Panc1 (cell line): ENCODE measurements at regions not wholly inside any gene's neighbourhood (a gene's known extent, or its start where the extent isn't known, plus 50 kb on each side); places are given as distances from the start of the nearest gene placed in this dataset.

Source experiments
- ATAC-seq: fragments of 200-7000 bp; cut with Tn5 transposase; 2 replicates; pipeline ENCODE4 v1.9.1; 2020; ENCODE audit warnings: mild to moderate bottlenecking, moderate library complexity
- BruUV-seq: library from RNA; stranded (reverse); fragments of 400-500 nt; replicated peaks from 2 replicates; lab custom pipeline; 2021; lab: Mats Ljungman, UMichigan
- CTCF ChIA-PET: fragments of 300-600 bp; sonication (Branson Sonifier 250); formaldehyde crosslinking; loops from one replicate; lab custom pipeline; 2022; ENCODE audit warnings: antibody characterized with exemption; lab: Charles Lee
- POLR2A ChIA-PET: fragments of 300-600 bp; sonication (Branson Sonifier 250); formaldehyde crosslinking; loops from one replicate; lab custom pipeline; 2022; ENCODE audit warnings: antibody characterized with exemption; lab: Charles Lee
- DNase-seq: peaks from one replicate; pipeline ENCODE4 v3.0.0-alpha.2; 2010; ENCODE audit warnings: low read depth, low spot score
- H3K27ac ChIP-seq: 2 replicates; pipeline ENCODE4 v1.5.1; 2011; ENCODE audit warnings: mild to moderate bottlenecking, low read length, inconsistent platforms
- H3K27me3 ChIP-seq: fragments of 200-500 bp; sonication (Bioruptor generic); 2 replicates; pipeline ENCODE4 v1.6.0; 2014; ENCODE audit warnings: low read length, inconsistent platforms; ENCODE audit not compliant: control insufficient read depth, insufficient read depth
- H3K36me3 ChIP-seq: fragments of 200-500 bp; sonication (Bioruptor generic); 2 replicates; pipeline ENCODE4 v1.5.1; 2014; ENCODE audit warnings: inconsistent platforms, mild to moderate bottlenecking, low read length, moderate library complexity; ENCODE audit not compliant: control insufficient read depth, insufficient read depth
- H3K4me1 ChIP-seq: 2 replicates; pipeline ENCODE4 v1.5.1; 2011; ENCODE audit warnings: inconsistent platforms, mild to moderate bottlenecking, low read length, moderate library complexity; ENCODE audit not compliant: control insufficient read depth, insufficient read depth
- H3K4me3 ChIP-seq, 2 experiments: 2 replicates each; pipeline ENCODE4 v1.5.1; 2011 to 2012; ENCODE audit warnings: low read depth in 2 of 2, low read length in 2 of 2, mild to moderate bottlenecking in 2 of 2, inconsistent platforms in 1 of 2, moderate library complexity in 1 of 2
- H3K9me3 ChIP-seq: fragments of 200-500 bp; sonication (Bioruptor generic); 2 replicates; pipeline ENCODE4 v1.5.1; 2014; ENCODE audit warnings: low read depth, mild to moderate bottlenecking, inconsistent platforms, low read length, moderate library complexity; ENCODE audit not compliant: control insufficient read depth, insufficient read depth
- CTCF ChIP-seq: fragments of 450-650 bp; IDR thresholded peaks from 2 replicates; pipeline ENCODE4 v1.5.1; 2017; ENCODE audit warnings: mild to moderate bottlenecking
- POLR2AphosphoS5 ChIP-seq: IDR thresholded peaks from 2 replicates; pipeline ENCODE4 v1.6.1; 2012; ENCODE audit warnings: mild to moderate bottlenecking, low read depth, low read length, moderate library complexity
- REST ChIP-seq, 2 experiments: IDR thresholded peaks; 2 replicates each; pipeline ENCODE4 v1.6.1; 2011 to 2012; ENCODE audit warnings: low read depth in 2 of 2, control low read depth in 1 of 2, low read length in 1 of 2, mild to moderate bottlenecking in 1 of 2, moderate library complexity in 1 of 2; ENCODE audit not compliant: insufficient read depth in 1 of 2
- SIN3A ChIP-seq: IDR thresholded peaks from 2 replicates; pipeline ENCODE4 v1.6.1; 2012; ENCODE audit warnings: low read depth, mild to moderate bottlenecking, low read length, moderate library complexity, borderline replicate concordance; ENCODE audit not compliant: insufficient read depth
- TCF7L2 ChIP-seq: IDR thresholded peaks from 2 replicates; pipeline ENCODE4 v1.6.1; 2011; ENCODE audit warnings: mild to moderate bottlenecking, low read depth, low read length, inconsistent platforms
- in situ Hi-C: cut with HindIII; loops from 2 replicates; pipeline ENCODE4 v1.10.0; 2016; ENCODE audit warnings: low sequenced_read_pairs, low pct_unique_long_range_greater_than_20kb
- intact Hi-C: fragments of 100-400 bp; cut with micrococcal nuclease; formaldehyde crosslinking; loops from one replicate; pipeline ENCODE4 v1.10.0; 2022; ENCODE audit not compliant: unreplicated experiment

GRCh38 chrX:34744521-34744920 lies 87.4 kb upstream of the TMEM47 start:
- ATAC-seq (no peak), DNase-seq (no peak)
- TF ChIP-seq POLR2AphosphoS5 (no peak), REST (IDR thresholded peaks at IDR 0.05; ENCODE audit: insufficient read depth in 1 of 2, low read depth in 2 of 2, low read length in 1 of 2) (no peak), SIN3A (no peak), CTCF (no peak), TCF7L2 (no peak)
- Histone ChIP-seq H3K27me3 (no peaks in the 10 kb centered on the region), H3K27ac (no peak overlapping the region), H3K4me1 (no peaks in the 10 kb centered on the region), H3K9me3 (no peaks in the 10 kb centered on the region), H3K4me3 (no peak overlapping the region), H3K36me3 (no peaks in the 10 kb centered on the region)
- in situ Hi-C loops (no loop called here), intact Hi-C loops (no loop called here)
- POLR2A ChIA-PET: no interaction called here
- CTCF ChIA-PET: no interaction called here
- no TSS peak for BruUV-seq

GRCh38 chrX:34749896-34750295 lies 92.8 kb upstream of the TMEM47 start:
- Histone ChIP-seq H3K9me3 (no peaks in the 10 kb centered on the region), H3K36me3 (no peaks in the 10 kb centered on the region), H3K27ac (no peak overlapping the region), H3K4me3 (no peak overlapping the region), H3K4me1 (no peaks in the 10 kb centered on the region), H3K27me3 (no peaks in the 10 kb centered on the region)
- ChIA-PET CTCF (no interaction called here), POLR2A (no interaction called here)
- ATAC-seq: no peak
- no peak for TF ChIP-seq POLR2AphosphoS5
- TF ChIP-seq TCF7L2: no peak
- TF ChIP-seq CTCF: no peak
- TF ChIP-seq REST (IDR thresholded peaks at IDR 0.05; ENCODE audit: insufficient read depth in 1 of 2, low read depth in 2 of 2, low read length in 1 of 2): no peak
- TF ChIP-seq SIN3A: no peak
- BruUV-seq: no TSS peak
- no peak for DNase-seq
- intact Hi-C loops (no loop called here), in situ Hi-C loops (no loop called here)
